AG10803 (cell line): ENCODE measurements at regions not wholly inside any gene's neighbourhood (a gene's known extent, or its start where the extent isn't known, plus 50 kb on each side); places are given as distances from the start of the nearest gene placed in this dataset.

ENCODE experiments used
- DNase-seq: peaks from one replicate; pipeline ENCODE4 v3.0.0; 2010; ENCODE audit warnings: low read depth
- H3K4me3 ChIP-seq: 2 replicates; pipeline ENCODE4 v1.5.1; 2011; ENCODE audit warnings: mild to moderate bottlenecking, low read length, control low read depth
- TF ChIP-seq, protein P1 (sequence below): conservative IDR thresholded peaks from 2 replicates; pipeline ENCODE4 v1.5.1; 2011; ENCODE audit warnings: mild to moderate bottlenecking, low read length, control low read depth, inconsistent platforms

DNA sequence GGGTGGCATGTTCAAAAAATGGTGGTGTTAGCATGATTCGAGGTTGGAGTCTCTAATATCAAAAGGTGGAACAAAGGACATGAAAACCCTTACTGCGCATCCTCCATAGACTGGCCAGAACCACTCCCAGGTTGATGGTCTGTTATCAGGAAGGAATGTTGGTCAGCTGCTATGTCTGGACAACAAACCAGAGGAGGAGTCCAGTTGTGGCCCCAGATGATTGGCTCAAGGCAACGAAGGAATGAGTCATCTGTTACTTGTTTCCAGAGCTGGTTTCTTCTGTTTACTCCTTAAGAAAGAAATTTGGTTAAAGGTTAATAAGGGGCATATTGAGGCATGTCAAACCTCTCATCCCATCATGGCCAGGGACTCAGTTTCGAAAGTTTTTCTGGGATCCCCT is 56.8 kb upstream of the GRIA4 start:
- DNase-seq, result no peak
- TF ChIP-seq, protein P1, sequence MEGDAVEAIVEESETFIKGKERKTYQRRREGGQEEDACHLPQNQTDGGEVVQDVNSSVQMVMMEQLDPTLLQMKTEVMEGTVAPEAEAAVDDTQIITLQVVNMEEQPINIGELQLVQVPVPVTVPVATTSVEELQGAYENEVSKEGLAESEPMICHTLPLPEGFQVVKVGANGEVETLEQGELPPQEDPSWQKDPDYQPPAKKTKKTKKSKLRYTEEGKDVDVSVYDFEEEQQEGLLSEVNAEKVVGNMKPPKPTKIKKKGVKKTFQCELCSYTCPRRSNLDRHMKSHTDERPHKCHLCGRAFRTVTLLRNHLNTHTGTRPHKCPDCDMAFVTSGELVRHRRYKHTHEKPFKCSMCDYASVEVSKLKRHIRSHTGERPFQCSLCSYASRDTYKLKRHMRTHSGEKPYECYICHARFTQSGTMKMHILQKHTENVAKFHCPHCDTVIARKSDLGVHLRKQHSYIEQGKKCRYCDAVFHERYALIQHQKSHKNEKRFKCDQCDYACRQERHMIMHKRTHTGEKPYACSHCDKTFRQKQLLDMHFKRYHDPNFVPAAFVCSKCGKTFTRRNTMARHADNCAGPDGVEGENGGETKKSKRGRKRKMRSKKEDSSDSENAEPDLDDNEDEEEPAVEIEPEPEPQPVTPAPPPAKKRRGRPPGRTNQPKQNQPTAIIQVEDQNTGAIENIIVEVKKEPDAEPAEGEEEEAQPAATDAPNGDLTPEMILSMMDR, result no peak
- H3K4me3 ChIP-seq, result no peak overlapping the region

DNA sequence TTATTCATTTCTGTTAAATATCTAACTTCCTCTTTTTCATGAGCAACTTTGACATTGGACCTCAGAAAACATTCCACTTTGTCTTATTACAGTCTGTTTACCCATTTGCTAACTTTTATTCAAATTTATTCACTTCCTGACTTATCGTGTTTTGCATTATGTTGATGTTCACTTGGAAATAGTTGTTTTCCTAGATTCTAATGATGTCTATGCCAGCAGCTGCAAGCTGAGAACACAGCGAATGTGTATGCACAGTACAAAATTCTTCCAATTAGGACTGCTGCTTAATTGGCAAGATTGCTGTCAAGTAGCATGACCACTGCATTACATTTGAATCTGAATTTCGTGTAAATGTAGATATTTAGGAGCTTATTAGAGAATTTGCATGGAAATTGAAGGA is 61.5 kb upstream of the GRIA4 start:
- TF ChIP-seq, protein P1, result no peak
- H3K4me3 ChIP-seq, result no peak overlapping the region
- no peak for DNase-seq

- TF ChIP-seq, protein P1, result no peak
- no peak overlapping the region for H3K4me3 ChIP-seq
- DNase-seq, result peak; percentile 8
Observed at GRCh38 chr11:105538588-105538987, 71.3 kb upstream of the GRIA4 start.

GRCh38 chr11:105537531-105537930 is 72.3 kb upstream of the GRIA4 start:
- no peak overlapping the region for H3K4me3 ChIP-seq
- TF ChIP-seq, protein P1, result no peak
- no peak for DNase-seq

- TF ChIP-seq, protein P1, result no peak
- no peak for DNase-seq
- no peak overlapping the region for H3K4me3 ChIP-seq
Observed at GRCh38 chr11:105524286-105524685, 85.6 kb upstream of the GRIA4 start.

GRCh38 chr11:105520706-105521345 is 89.0 kb upstream of the GRIA4 start:
- no peak for DNase-seq
- no peak overlapping the region for H3K4me3 ChIP-seq
- TF ChIP-seq, protein P1, result no peak

DNA sequence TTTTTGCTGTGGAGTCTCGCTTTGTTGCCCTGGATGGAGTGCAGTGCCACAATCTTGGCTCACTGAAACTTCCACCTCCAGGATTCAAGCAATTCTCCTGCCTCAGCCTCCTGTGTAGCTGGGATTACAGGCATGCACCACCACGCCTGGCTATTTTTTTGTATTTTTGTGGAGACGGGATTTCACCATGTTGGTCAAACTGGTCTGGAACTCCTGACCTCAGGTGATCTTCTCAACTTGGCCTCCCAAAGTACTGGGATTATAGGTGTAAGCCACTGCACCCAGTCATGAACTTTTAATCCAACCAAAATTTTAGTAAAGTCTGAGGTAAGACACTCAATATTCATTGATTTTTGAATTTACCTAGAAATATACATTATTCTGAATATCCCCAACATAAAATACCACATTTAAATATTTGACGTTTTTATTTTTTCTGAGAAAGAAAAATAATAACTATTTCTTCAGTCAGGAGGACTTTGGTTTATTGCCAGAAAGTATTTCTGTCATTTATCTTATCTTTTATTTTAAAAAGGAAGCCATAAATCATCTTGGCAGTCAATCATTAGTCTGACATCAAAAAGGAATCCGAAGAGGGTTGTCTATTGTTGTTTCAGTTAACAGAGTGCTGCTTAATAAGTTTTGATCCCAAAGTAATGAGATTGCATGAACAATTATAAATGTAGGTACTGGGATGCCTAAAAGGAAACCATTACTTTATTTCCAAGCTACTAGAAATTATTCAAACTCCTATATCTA is 102.2 kb upstream of the GRIA4 start:
- DNase-seq, result no peak
- TF ChIP-seq, protein P1, result no peak
- H3K4me3 ChIP-seq, result no peak overlapping the region
